ENCODE measurements at regions not wholly inside any gene's neighbourhood (a gene's known extent, or its start where the extent isn't known, plus 50 kb on each side); places are given as distances from the start of the nearest gene placed in this dataset.

DNA sequence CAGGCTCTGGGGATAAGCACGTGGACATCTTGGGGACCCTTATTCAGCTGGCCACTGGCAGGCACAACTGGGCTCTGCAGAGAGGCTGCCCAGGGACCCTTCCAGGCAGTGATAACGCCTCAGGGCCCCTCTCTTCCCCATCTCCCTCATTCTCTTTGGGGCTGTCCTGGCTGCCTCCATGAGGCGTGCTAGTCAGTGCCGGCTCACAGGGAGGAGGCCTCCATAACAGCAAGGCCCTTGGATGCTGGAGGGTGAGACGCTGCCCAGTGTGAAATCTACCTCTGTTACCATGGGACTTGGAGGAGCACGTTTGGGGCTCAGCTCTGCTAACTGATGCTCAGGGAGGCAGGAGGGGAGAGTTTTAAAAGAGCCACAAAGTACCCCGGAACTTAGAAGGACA, 221.3 kb downstream of the CTTN start:
- no peak for TF ChIP-seq POLR2A (IDR thresholded peaks at IDR 0.05)
- TF ChIP-seq, protein P1, sequence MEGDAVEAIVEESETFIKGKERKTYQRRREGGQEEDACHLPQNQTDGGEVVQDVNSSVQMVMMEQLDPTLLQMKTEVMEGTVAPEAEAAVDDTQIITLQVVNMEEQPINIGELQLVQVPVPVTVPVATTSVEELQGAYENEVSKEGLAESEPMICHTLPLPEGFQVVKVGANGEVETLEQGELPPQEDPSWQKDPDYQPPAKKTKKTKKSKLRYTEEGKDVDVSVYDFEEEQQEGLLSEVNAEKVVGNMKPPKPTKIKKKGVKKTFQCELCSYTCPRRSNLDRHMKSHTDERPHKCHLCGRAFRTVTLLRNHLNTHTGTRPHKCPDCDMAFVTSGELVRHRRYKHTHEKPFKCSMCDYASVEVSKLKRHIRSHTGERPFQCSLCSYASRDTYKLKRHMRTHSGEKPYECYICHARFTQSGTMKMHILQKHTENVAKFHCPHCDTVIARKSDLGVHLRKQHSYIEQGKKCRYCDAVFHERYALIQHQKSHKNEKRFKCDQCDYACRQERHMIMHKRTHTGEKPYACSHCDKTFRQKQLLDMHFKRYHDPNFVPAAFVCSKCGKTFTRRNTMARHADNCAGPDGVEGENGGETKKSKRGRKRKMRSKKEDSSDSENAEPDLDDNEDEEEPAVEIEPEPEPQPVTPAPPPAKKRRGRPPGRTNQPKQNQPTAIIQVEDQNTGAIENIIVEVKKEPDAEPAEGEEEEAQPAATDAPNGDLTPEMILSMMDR (IDR thresholded peaks at IDR 0.05) = no peak
